GM19023 (cell line): ENCODE measurements at regions not wholly inside any gene's neighbourhood (a gene's known extent, or its start where the extent isn't known, plus 50 kb on each side); places are given as distances from the start of the nearest gene placed in this dataset.
"Not testable (repeated sequence)": the region's sequence is repeated elsewhere in the genome, so short reads cannot be mapped to it uniquely, and the experiment has no call there.

Source experiments
- ATAC-seq: cut with Tn5 transposase; IDR thresholded peaks from one replicate; pipeline ENCODE4 v1.9.1; 2021; ENCODE audit warnings: mild to moderate bottlenecking, moderate library complexity; ENCODE audit not compliant: unreplicated experiment

- ATAC-seq: no peak
Measured at GRCh38 chr1:60826320-60827094, 255.9 kb upstream of the NFIA start.

DNA sequence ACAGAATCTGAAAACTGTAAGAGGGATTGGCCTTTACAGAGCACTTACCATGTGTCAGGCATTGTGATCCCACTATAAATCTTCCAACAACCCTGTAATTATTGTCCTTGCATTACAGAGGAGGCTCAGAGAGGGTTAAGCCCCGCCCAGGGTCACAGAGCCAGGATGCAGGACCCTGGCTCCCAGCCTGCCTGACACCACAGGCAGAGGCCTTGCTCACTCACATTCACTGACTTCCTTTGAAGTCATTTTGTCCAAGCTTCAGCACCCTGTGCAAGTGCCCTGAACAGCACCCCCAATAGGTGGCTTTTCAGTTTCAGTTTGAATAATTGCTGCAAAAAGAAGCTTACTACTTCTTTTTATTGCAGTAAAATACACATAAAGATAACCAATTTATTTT is 256.8 kb upstream of the NFIA start:
- ATAC-seq: no peak

DNA sequence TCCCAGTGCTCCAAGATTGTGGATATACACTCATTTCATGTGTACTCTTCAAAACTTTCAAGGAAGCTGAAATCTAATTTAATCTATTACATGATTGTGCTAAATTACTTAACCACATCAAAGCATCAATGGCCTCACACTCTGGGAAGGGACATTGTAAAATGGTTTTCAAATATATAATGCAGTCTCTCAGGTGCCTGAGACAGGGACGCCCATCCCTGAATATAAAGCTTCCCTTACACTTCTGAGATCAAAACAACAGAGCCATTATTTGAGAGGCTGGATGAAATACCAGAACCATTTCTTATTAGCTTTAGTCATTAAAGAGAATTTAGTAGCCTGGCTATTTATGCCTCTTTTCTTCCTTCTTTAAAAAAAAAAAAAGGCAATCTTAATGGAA is 259.2 kb upstream of the NFIA start:
- ATAC-seq: no peak

DNA sequence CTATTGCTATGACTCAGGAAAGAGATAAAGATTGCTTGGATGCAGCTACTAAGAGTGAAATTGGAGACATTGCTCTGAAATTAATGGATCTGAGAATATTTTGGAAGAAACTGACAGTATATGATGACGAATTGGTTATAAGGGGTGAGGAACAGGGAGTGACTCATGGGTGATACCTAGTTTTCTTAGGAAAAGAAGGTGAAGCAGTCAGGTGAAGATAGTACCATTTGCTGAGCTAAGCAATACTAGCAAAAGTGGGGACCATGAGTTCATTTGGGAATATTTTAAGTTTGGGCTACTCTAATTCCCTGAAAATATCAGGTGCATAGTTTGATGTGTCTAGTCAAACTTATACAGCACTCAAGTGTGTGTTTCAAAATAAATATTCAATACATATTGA is 260.1 kb upstream of the NFIA start:
- no peak for ATAC-seq

DNA sequence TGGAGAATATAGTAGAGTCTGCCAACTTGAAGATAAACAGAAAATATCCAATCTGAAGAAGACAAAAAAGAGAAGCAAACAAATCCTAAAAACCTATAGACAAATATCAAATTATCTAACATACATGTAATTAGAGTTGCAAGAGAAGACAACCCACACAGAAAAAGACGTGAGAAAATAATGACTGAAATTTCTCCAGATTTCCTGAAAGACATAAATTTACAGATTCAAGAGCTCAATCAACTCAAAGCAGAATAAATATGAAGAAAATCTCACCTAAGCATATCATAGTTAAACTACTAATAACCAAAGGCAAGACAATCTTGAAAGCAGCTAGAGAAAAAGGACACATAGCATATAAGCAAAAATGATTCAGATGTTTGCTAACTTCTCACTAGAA is 261.2 kb upstream of the NFIA start:
- no peak for ATAC-seq

GRCh38 chr1:60818969-60819701 is 263.2 kb upstream of the NFIA start:
- ATAC-seq: no peak

DNA sequence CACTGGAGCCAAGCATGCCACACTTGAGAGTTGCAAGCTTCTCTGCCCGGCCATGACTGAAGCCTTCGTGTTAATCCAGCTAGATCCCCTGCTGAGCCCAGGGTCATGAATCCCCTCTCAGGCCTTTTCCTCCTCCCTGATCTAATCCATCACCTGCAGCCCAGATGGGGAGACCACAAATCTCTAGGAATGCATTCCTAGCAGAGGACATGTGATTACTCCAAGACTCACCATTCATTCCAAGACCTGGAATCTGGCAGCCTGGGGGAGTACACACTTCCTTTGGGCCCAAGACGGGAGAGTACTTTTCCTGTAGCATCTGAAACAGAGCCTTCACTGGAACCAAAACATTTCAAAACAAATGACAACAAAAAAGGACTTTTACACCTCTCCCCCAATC is 269.3 kb upstream of the NFIA start:
- ATAC-seq: no peak

DNA sequence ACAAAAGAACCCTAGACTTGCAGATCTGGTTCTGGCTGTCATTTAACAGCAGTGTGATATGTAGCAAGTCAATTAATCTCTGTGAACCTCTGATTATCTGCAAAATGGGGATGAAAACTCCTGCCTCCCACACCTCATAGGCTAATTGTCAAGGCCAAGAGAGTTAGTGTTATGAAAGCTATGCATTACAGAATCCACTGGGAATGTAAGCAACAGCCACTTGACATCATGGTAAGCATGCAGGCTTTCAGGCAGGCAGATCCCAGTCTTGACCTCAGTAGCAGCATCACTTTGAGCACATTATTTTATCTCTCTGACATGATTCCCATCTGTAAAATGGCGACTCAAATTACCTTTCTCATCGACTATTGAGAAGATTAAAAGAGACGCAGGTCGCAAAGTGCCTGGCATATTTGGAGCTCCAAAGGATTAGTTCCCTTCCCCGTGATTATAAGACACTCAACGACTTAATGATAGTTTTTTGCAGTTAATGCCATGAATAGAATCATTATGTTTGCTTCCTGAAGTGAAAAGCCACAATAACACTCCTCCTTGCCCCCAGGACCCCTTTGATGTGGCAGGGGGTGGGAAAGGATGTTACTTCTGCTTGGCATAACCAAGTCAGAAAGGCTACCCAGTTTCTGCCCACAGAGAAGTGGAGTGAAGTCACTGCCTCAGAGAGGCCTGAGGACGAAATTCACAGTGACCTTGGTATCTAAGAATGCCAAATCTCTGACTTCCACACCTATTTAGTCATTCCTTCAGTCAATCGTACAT is 273.0 kb upstream of the NFIA start:
- no peak for ATAC-seq

DNA sequence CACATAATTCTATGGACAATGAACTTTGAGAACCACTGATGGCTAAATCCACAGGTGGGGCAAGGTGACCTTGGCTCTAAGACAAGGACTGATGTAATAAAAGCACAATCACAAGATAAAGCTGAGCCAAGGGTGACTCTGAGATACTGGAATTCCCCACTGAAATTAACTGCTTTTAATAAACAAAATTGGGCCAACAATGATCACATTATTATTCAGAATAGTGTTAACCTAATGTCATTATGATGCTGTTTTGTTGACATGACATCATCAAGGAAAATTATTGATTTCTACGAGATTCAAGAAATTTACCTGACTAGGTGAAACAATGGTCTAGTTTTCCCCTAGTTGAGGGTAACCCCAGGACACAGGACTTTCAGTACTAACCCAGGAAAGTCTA is 273.7 kb upstream of the NFIA start:
- no peak for ATAC-seq

DNA sequence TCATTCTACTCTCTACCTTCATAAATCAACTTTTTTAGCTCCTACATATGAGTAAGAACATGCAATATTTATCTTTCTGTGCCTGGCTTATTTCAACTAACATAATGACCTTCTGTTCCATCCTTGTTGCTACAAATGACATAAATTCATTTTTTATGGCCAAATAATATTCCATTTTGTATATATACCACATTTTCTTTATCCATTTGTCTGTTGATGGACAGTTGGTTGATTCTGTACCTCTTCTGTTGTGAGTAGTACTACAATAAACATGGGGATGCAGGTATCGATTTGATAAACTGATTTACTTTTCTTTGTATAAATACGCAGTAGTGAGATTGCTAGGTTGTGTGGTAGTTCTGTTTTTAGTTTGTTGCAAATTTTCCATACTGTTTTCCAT is 279.5 kb upstream of the NFIA start:
- ATAC-seq: no peak

- no peak for ATAC-seq
Measured at GRCh38 chr1:60797351-60797750, 285.0 kb upstream of the NFIA start.

GRCh38 chr1:60791226-60791625 is 291.1 kb upstream of the NFIA start:
- ATAC-seq: no peak

GRCh38 chr1:60773099-60773498 is 309.3 kb upstream of the NFIA start:
- not testable (repeated sequence) for ATAC-seq

- no peak for ATAC-seq
Measured at GRCh38 chr1:60769082-60769481, 313.3 kb upstream of the NFIA start.

- no peak for ATAC-seq
Measured at GRCh38 chr1:60765204-60765603, 317.2 kb upstream of the NFIA start.

DNA sequence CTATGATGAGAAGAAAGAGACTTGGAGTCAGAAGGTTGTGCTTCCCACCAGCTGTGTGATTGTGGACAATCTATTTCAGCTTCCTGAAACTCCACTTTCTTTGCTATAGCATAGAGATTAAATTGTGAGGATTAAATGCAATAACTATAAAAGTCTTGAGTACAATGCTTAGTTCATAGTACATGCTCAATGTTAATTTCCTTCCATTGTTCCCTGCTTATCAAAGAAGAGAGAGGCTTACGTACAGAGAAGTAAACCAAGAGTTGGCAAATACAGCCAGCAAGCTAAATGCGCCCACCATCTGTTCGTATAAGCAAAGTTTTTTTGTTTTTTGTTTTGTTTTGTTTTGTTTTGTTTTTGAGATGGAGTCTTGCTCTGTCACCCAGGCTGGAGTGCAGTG is 317.9 kb upstream of the NFIA start:
- no peak for ATAC-seq

GRCh38 chr1:60763741-60764140 is 318.6 kb upstream of the NFIA start:
- ATAC-seq: no peak

GRCh38 chr1:60762911-60763310 is 319.4 kb upstream of the NFIA start:
- ATAC-seq: no peak

GRCh38 chr1:60762176-60762575 is 320.2 kb upstream of the NFIA start:
- ATAC-seq: no peak

DNA sequence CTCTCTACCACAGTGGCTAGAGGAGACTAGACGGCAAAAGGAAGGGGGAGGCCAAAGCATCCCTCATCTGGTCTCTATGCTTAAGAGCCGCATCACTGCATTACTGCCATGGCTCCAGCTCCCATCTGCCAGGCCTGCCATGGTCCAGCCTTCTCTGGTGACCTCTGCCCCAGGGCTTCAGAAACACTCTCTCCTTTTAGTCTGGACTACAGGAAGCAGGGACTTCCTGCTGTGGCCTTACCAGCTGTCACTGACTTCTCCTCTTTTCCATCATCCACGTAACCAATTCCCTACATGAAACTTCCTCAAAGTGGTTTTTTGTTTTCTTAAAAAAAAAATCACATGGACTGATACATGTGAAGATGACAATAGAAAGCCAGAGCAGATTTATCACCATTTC is 323.1 kb upstream of the NFIA start:
- ATAC-seq: no peak

GRCh38 chr1:60757485-60757884 is 324.9 kb upstream of the NFIA start:
- no peak for ATAC-seq
